DMS114 treated with DMSO at 0.1 percent for 48 hours (cell line): ENCODE measurements at regions not wholly inside any gene's neighbourhood (a gene's known extent, or its start where the extent isn't known, plus 50 kb on each side); places are given as distances from the start of the nearest gene placed in this dataset.

Experiments
- DNase-seq: peaks from one replicate; lab custom pipeline; 2025; ENCODE audit not compliant: unreplicated experiment; lab: John Stamatoyannopoulos, UW

- no peak for DNase-seq
These were observed 55.4 kb upstream of the CDH12 start for GRCh38 chr5:22908586-22908985.

- DNase-seq, result no peak
These were observed 55.0 kb upstream of the CDH12 start for GRCh38 chr5:22908129-22908528.
